Activated naive CD4-positive, alpha-beta T cell treated with anti-CD3 and anti-CD28 coated beads, Interleukin-2, amount 50 U/mL, for 72 hours (primary cell): ENCODE measurements at regions not wholly inside any gene's neighbourhood (a gene's known extent, or its start where the extent isn't known, plus 50 kb on each side); places are given as distances from the start of the nearest gene placed in this dataset.
A peak's percentile ranks its signal among the peaks of the same experiment; 100 is the strongest.

Source experiments
- ATAC-seq, 2 donors: fragments of 150-1000 bp; cut with Tn5 transposase; 2 replicates each; pipeline ENCODE4 v1.10.0; 2021; ENCODE audit warnings: mild to moderate bottlenecking in 2 of 2, moderate library complexity in 2 of 2
- DNase-seq, 2 donors: peaks; one replicate each; pipeline ENCODE4 v3.0.0; 2021 to 2022; ENCODE audit warnings: low spot score in 2 of 2
- H3K27ac Mint-ChIP-seq, 2 donors: one replicate each; pipeline ENCODE4 v1.8.0; 2022; ENCODE audit warnings: mild to moderate bottlenecking in 2 of 2, mixed read lengths in 2 of 2
- H3K36me3 Mint-ChIP-seq, 2 donors: one replicate each; pipeline ENCODE4 v1.8.0; 2022; ENCODE audit warnings: mixed read lengths in 2 of 2
- H3K9me3 Mint-ChIP-seq, 2 donors: one replicate each; pipeline ENCODE4 v1.8.0; 2022; ENCODE audit warnings: mixed read lengths in 2 of 2

DNA sequence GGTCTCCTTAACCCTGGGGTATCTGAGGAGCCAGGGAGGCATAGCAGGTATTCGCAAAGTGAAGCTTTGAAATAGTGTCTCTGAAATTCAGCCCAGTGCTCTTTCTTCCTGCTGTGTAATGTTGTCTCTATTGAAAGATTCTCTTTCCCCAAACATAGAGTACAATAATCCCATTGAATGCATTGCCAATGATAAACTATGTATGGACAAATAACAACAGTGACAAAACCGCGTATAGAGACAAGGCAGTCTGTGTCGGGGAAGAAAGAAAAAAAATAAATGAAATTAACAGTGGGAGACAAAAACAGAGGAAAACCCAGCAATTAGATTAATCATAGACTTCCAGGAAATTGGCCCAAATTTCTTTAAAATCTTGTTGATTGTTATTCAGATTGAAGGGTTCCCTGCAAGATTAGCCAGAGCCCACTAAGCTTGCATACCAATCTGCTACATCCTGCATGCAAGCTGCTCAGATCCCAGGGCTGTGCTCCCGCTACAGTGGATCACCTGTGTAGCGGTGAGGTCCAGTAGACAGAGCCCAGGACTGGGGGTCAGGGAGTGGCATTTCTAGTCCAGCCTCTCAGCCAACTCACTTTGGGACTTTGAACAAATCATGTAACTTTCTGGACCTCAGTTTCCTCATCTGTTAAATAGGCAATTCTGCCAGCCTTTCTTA is 492.8 kb downstream of the INSC start:
- Mint-ChIP-seq H3K36me3 (no peaks in the 10 kb centered on the region), H3K9me3 (no peaks in the 10 kb centered on the region), H3K27ac (no peak overlapping the region)
- ATAC-seq (no peak), DNase-seq (no peak)

- Mint-ChIP-seq H3K27ac (no peak overlapping the region), H3K9me3 (no peaks in the 10 kb centered on the region), H3K36me3 (no peaks in the 10 kb centered on the region)
- ATAC-seq (no peak), DNase-seq (no peak)
These were observed 494.7 kb downstream of the INSC start for GRCh38 chr11:15609445-15609844.

DNA sequence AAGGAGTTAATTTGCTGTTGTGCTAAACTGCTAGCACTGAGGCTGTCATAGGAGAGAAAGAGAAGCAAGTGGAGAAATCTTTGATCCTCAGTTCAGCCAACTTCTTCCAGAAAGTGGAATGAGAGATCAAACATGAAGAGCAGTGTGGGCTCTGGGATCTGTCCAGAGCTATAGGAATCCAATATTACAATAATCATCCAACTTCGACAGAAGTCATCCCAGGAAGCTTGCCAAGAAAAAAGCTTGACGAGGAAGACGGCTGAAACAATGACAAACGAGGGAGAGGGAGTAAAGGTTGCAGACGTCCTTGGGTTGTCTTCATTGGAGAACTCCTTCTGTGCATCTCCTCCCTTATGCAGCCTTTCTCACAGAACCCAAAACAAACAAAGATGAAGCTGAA is 496.2 kb downstream of the INSC start:
- Mint-ChIP-seq H3K27ac (no peak overlapping the region), H3K36me3 (no peaks in the 10 kb centered on the region)
- ATAC-seq: no peak

GRCh38 chr11:15613251-15613650 is 498.5 kb downstream of the INSC start:
- Mint-ChIP-seq H3K27ac (no peak overlapping the region), H3K9me3 (no peaks in the 10 kb centered on the region), H3K36me3 (no peaks in the 10 kb centered on the region)
- no peak for DNase-seq
- no peak for ATAC-seq

More for the DNA sequence above, 496.2 kb downstream of the INSC start:
- H3K9me3 Mint-ChIP-seq: no peaks in the 10 kb centered on the region
- DNase-seq: no peak

DNA sequence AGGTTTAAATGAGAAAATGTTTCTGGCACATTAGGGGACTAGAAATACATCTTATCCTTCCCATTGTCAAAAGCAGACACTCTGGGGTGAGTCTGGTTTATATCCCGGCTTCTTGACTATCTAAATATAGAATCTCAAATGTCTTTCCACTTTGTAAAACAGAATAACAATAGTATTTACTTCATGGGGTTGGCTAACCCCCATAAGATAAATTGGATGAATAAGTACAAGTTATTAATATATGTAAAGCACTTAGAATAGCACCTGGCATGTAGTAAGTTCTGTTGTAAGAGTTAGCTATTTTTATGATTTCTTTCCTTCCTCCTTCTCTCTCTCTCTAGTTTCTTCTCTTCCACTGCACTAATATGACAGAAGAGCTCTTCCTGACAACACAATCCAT is 499.1 kb downstream of the INSC start:
- H3K27ac Mint-ChIP-seq: no peak overlapping the region
- DNase-seq (no peak), ATAC-seq (no peak)
- H3K9me3 Mint-ChIP-seq: no peaks in the 10 kb centered on the region
- H3K36me3 Mint-ChIP-seq: no peaks in the 10 kb centered on the region

DNA sequence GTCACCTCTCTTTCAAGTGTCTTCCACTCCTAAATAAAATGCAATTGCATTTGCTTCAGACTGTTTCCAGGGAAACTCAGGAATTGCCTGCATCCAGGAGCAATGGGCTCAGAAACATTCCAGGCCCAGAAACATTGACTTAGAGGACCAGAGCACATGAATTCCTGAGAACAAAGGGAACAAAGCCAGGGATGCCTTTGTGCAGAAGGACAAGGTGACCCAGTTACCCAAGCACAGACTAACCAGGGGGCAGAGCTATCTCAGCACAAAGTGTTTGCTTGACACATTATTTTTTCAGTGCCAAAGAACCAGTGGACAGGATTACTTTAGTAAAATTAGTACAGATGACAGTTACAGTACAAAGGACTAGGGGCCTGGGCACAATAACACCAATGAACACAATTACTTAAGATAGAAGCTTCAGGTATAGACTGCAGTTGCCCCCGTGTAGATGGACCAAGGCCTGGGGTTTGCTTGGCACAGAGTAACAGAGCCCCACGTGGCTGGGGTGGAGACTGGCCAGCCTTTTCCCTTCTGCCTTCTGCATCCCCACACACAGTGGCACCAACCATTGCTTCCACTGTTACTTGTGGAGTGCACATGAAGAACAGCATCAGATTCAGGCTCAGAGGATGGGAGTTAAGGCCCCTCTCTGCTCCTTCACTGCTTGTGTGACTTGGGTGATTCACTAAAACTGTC is 500.8 kb downstream of the INSC start:
- Mint-ChIP-seq H3K36me3 (no peaks in the 10 kb centered on the region), H3K9me3 (no peaks in the 10 kb centered on the region), H3K27ac (no peak overlapping the region)
- no peak for ATAC-seq
- DNase-seq: no peak

DNA sequence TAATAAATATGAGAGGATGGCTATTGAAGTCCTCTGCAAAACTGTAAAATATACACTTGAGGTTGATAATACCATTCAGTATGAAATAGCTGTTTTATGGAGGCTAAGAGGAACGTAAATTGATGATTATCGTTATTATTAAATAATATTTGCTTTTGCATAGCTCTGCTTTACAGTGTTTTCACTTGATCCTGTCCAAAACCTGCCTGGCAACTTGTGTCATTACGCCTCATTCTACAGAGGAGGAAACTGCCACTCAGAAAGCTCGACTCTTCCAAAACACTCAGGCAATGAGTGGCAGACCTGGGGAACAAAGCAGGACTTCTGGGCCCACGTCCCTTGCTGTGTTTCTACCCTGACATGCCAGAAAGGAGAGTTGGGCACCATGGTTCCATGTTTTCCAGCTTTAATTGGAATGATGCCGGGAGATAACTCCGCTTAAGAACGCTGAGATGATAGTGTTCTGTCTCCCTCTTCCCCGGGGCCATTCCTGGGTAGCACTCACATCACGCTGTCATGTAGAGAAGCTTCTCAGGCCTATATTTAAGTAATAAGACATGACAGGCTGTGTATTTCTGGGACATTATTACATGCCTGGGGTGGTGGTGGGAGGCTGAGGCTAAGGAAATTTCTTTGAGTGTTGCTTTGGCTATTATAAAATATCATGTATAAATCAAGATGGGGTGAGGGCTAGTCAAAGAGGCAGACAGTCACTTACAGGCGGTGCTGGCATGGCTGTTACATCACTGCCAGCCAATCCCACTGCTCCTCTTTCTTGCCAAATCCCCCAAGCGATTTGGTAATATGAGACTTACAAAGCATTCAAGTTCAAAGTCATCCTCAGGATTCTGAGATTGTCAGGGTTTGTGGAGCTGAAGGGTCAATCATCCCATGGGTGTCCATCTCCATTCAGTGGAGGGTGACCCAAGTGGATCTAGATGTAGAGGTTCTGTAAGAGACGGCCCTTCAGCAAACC is 501.7 kb downstream of the INSC start:
- H3K27ac Mint-ChIP-seq: no peak overlapping the region
- H3K9me3 Mint-ChIP-seq: no peaks in the 10 kb centered on the region
- no peak for ATAC-seq
- no peak for DNase-seq
- H3K36me3 Mint-ChIP-seq: no peaks in the 10 kb centered on the region

DNA sequence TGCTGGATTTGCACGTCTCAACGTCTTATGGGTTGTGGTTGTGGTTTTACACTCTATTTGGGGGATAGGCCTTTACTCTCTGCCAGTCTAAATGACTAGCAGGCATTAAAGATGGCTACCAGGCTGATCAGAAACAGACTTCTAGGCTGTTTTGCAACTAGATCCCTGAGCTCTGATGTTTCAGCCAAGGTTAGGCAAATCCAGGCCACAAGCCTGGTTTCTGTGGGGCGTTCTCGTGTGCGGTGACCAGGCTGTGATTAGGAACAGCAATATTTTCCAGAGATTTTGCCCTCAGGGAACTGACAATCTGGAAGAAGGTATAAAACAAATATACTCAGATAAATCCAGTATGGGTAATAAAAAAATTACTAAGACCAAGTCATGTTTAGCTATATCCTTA is 502.4 kb downstream of the INSC start:
- DNase-seq (no peak), ATAC-seq (no peak)
- no peak overlapping the region for H3K27ac Mint-ChIP-seq
- H3K36me3 Mint-ChIP-seq: no peaks in the 10 kb centered on the region
- H3K9me3 Mint-ChIP-seq: no peaks in the 10 kb centered on the region

GRCh38 chr11:15618583-15619032 is 503.9 kb downstream of the INSC start:
- no peak for DNase-seq
- Mint-ChIP-seq H3K36me3 (no peaks in the 10 kb centered on the region), H3K9me3 (no peaks in the 10 kb centered on the region), H3K27ac (no peak overlapping the region)
- ATAC-seq: no peak

DNA sequence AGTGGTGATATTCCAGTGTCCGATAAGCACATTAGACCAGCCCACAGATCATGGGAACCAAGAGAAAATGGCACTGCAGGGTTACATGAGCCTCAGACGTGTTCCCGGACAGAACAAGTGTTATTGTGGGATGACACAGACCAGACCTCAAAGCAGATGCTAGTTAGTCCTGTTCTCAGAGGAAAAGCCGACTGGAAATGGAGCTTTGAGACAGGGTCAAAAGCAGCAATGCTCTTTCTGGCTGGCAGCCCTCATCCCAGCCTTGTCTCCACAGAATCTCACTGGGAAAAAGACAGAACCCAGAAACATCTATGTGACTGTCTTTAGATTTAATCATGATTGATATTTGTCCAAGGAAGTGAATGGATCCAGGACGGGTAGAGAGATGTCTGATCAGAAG is 506.8 kb downstream of the INSC start:
- no peaks in the 10 kb centered on the region for H3K9me3 Mint-ChIP-seq
- DNase-seq: no peak
- H3K36me3 Mint-ChIP-seq: no peaks in the 10 kb centered on the region
- no peak overlapping the region for H3K27ac Mint-ChIP-seq
- no peak for ATAC-seq

DNA sequence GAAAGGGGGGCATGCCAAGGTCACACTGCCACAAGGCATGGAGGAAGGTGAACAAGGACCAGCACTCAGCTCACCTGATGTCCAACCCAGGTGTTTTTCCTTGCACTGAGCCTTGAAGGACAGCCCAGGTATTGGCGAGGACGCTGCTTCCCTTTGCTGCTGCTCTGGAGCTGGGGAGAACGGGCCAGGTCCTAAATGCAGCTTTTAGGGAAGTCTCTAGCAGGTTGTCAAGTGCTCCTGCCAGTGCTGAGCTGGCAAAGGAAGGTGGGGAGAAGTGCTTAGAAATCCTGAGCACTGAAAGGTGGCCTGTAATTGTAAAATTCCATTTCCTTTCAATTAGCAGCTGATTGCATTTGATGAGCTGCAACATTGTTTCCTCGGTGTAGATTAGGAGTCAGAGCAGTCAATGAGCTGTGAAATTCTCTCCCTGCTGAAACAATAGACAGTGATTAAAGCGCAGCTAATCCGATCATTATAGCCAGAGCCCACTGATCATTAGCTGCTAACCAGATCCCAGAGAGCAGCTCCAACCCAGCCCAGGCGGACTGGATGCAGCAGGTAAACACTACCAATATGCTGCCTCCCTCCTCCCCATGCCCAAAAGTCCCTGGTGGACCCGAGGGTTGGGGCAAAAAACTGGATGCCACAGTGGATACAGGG is 507.6 kb downstream of the INSC start:
- no peak for DNase-seq
- ATAC-seq: no peak
- H3K36me3 Mint-ChIP-seq: no peaks in the 10 kb centered on the region
- H3K9me3 Mint-ChIP-seq: no peaks in the 10 kb centered on the region
- H3K27ac Mint-ChIP-seq: no peak overlapping the region

GRCh38 chr11:15624701-15625100 is 510.0 kb downstream of the INSC start:
- no peaks in the 10 kb centered on the region for H3K9me3 Mint-ChIP-seq
- H3K27ac Mint-ChIP-seq: no peak overlapping the region
- ATAC-seq: no peak
- DNase-seq: no peak
- H3K36me3 Mint-ChIP-seq: no peaks in the 10 kb centered on the region

DNA sequence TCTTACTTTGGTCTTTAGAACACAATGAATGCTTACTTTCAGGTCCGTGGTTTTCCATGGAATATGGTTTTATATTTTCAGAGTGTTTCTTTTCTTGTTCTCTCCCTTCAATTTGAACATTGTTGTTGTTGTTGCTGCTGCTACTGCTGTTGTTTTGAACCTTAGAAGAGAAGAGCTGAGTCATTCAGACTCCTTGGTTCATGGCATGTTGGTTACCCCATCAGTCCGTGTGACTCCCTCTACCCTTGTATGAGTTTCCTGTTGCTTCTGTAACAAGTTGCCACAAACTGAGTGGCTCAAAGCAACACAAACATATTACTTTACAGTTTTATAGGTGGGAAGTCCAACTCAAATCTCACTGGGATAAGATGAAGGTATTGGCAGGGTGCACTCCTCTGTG is 511.0 kb downstream of the INSC start:
- H3K36me3 Mint-ChIP-seq: no peaks in the 10 kb centered on the region
- no peak for ATAC-seq
- no peaks in the 10 kb centered on the region for H3K9me3 Mint-ChIP-seq
- no peak overlapping the region for H3K27ac Mint-ChIP-seq
- no peak for DNase-seq

DNA sequence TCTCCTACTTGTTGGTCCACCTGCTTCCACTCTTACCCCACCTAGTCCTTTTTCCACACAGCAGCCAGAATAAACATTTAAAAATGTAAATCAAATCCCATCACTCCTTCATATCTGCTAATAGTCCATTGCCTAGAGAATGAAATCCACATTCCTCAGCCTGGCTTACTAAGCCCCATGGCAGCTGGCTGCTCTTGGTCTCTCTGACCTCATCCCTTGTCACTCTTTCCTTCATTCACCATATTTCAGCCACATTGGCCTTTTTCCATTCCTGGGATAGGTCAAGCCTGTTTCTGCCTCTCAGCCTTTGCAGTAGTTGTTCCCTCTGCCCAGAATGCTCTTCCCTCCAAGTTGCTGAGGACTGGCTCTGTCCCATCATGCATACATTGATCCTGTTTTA is 512.8 kb downstream of the INSC start:
- Mint-ChIP-seq H3K9me3 (no peaks in the 10 kb centered on the region), H3K27ac (no peak overlapping the region), H3K36me3 (no peaks in the 10 kb centered on the region)
- ATAC-seq: no peak
- no peak for DNase-seq

GRCh38 chr11:15629690-15630321 is 515.1 kb downstream of the INSC start:
- ATAC-seq: peak in 1 of 2 donors; percentile 38
- Mint-ChIP-seq H3K9me3 (no peaks in the 10 kb centered on the region), H3K27ac (no peak overlapping the region), H3K36me3 (no peaks in the 10 kb centered on the region)
- no peak for DNase-seq

GRCh38 chr11:15630896-15631295 is 516.2 kb downstream of the INSC start:
- Mint-ChIP-seq H3K36me3 (no peaks in the 10 kb centered on the region), H3K9me3 (no peaks in the 10 kb centered on the region), H3K27ac (no peak overlapping the region)
- no peak for ATAC-seq
- DNase-seq: no peak
